Sigmoid colon (tissue), 6 donors: ENCODE measurements at regions not wholly inside any gene's neighbourhood (a gene's known extent, or its start where the extent isn't known, plus 50 kb on each side); places are given as distances from the start of the nearest gene placed in this dataset.

Source experiments
- DNase-seq: peaks from one replicate; pipeline ENCODE4 v3.0.0-alpha.2; 2019
- H3K27ac ChIP-seq, 4 donors: fragments of 200-600 bp; sonication (generic); one replicate each; pipeline ENCODE4 v1.5.1; 2016 to 2019; ENCODE audit warnings: mild to moderate bottlenecking in 1 of 4
- H3K27me3 ChIP-seq, 3 donors: fragments of 200-600 bp; sonication (generic); one replicate each; pipeline ENCODE4 v1.5.1; 2019; ENCODE audit warnings: mild to moderate bottlenecking in 1 of 3
- H3K36me3 ChIP-seq, 4 donors: fragments of 200-600 bp; sonication (generic); one replicate each; pipeline ENCODE4 v1.5.1; 2016 to 2019
- H3K4me1 ChIP-seq, 4 donors: fragments of 200-600 bp; sonication (generic); one replicate each; pipeline ENCODE4 v1.5.1; 2017 to 2019
- H3K4me3 ChIP-seq, 4 donors: fragments of 200-600 bp; sonication (generic); one replicate each; pipeline ENCODE4 v1.5.1; 2017 to 2019; ENCODE audit warnings: mild to moderate bottlenecking in 2 of 4, moderate library complexity in 1 of 4
- H3K9me3 ChIP-seq, 4 donors: fragments of 200-600 bp in 3 of 4; sonication (generic) in 3 of 4; one replicate each; pipeline versions ENCODE4 v1.5.1 to v1.6.1; 2013 to 2019
- CTCF ChIP-seq, 4 experiments: fragments of 450-650 bp in 3 of 4; fragments of 200-600 bp in 1 of 4; IDR thresholded peaks; one replicate each; pipeline ENCODE4 v1.5.1; 2016 to 2019; ENCODE audit warnings: antibody characterized with exemption in 4 of 4, mild to moderate bottlenecking in 3 of 4, moderate library complexity in 2 of 4
- EP300 ChIP-seq, 4 donors: sonication (generic); formaldehyde crosslinking; IDR thresholded peaks; one replicate each; pipeline ENCODE4 v1.6.1; 2017; ENCODE audit warnings: antibody characterized with exemption in 4 of 4
- POLR2A ChIP-seq, 2 donors: fragments of 450-650 bp; IDR thresholded peaks; one replicate each; pipeline ENCODE4 v1.6.1; 2016; ENCODE audit warnings: antibody characterized with exemption in 2 of 2, mild to moderate bottlenecking in 2 of 2, moderate library complexity in 2 of 2
- POLR2AphosphoS5 ChIP-seq, 4 donors: sonication (generic); formaldehyde crosslinking; IDR thresholded peaks; one replicate each; pipeline ENCODE4 v1.6.1; 2017; ENCODE audit warnings: antibody characterized with exemption in 4 of 4
- WGBS, 2 donors: extraction: QIAGEN DNeasy Blood & Tissue Kit; methylation state at CpG; one replicate each; pipeline ENCODE4 v1.1.7; 2013; 5-methylcytosine and 5-hydroxymethylcytosine counted together
- intact Hi-C: fragments of 100-400 bp; cut with DNase I; formaldehyde crosslinking; loops from one replicate; pipeline ENCODE4 v1.15.1; 2023
- donor health status: healthy with polysubstance abuse.
- donor health status: healthy.

DNA sequence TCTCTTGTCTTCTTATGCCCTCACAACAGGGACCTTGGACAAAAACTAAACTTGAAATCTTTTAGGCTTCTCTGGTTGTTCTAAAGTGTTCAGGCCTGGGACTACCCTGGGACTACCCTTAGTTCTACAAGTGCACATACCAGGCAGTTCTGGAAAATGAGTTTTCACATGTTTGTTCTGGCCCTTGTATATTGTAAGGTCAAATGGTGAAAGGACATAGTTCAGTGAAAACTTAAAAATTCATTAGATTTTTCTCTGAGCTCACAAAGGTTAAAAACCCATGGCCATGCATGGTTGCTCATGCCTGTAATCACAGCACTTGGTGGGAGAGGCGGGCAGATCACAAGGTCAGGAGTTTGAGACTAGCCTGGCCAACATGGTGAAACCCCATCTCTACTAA, 875.5 kb upstream of the FAM98A start:
- Histone ChIP-seq H3K27me3 (no peaks in the 10 kb centered on the region), H3K4me3 (no peak overlapping the region), H3K27ac (no peak overlapping the region), H3K36me3 (no peaks in the 10 kb centered on the region), H3K4me1 (no peaks in the 10 kb centered on the region), H3K9me3 (peaks cover 0 to 4% (median 0%) of the 10 kb centered on the region in 4 donors)
- intact Hi-C loops, result no loop called here
- DNase-seq, result no peak
- 77 to 78% methylated on average over 1 of the region's 1 CpG for WGBS, 2 donors
- TF ChIP-seq CTCF (IDR thresholded peaks at IDR 0.05) (no peak), POLR2AphosphoS5 (IDR thresholded peaks at IDR 0.05) (no peak), EP300 (IDR thresholded peaks at IDR 0.05) (no peak), POLR2A (IDR thresholded peaks at IDR 0.05) (no peak)

GRCh38 chr2:34447097-34447496, 848.0 kb upstream of the FAM98A start:
- H3K27me3 ChIP-seq, result no peaks in the 10 kb centered on the region
- intact Hi-C loops, result no loop called here
- peaks cover 0 to 5% (median 0%) of the 10 kb centered on the region in 4 donors for H3K9me3 ChIP-seq
- no peaks in the 10 kb centered on the region for H3K36me3 ChIP-seq
- H3K4me3 ChIP-seq, result no peak overlapping the region
- DNase-seq, result no peak
- H3K27ac ChIP-seq, result no peak overlapping the region
- no peak for TF ChIP-seq POLR2AphosphoS5 (IDR thresholded peaks at IDR 0.05)
- no peak for TF ChIP-seq POLR2A (IDR thresholded peaks at IDR 0.05)
- TF ChIP-seq CTCF (IDR thresholded peaks at IDR 0.05), result no peak
- TF ChIP-seq EP300 (IDR thresholded peaks at IDR 0.05), result no peak
- H3K4me1 ChIP-seq, result no peaks in the 10 kb centered on the region

- H3K36me3 ChIP-seq, result no peaks in the 10 kb centered on the region
- H3K9me3 ChIP-seq, result no peaks in the 10 kb centered on the region
- intact Hi-C loops, result no loop called here
- H3K27me3 ChIP-seq, result no peaks in the 10 kb centered on the region
- no peak overlapping the region for H3K4me3 ChIP-seq
- H3K4me1 ChIP-seq, result peaks cover 0 to 7% (median 0%) of the 10 kb centered on the region in 4 donors
- 95 to 97% methylated on average over 2 of the region's 2 CpGs for WGBS, 2 donors
- TF ChIP-seq POLR2AphosphoS5 (IDR thresholded peaks at IDR 0.05) (no peak), CTCF (IDR thresholded peaks at IDR 0.05) (no peak), EP300 (IDR thresholded peaks at IDR 0.05) (no peak), POLR2A (IDR thresholded peaks at IDR 0.05) (no peak)
- no peak for DNase-seq
- no peak overlapping the region for H3K27ac ChIP-seq
Observed at GRCh38 chr2:34423301-34423700, 824.2 kb upstream of the FAM98A start.

DNA sequence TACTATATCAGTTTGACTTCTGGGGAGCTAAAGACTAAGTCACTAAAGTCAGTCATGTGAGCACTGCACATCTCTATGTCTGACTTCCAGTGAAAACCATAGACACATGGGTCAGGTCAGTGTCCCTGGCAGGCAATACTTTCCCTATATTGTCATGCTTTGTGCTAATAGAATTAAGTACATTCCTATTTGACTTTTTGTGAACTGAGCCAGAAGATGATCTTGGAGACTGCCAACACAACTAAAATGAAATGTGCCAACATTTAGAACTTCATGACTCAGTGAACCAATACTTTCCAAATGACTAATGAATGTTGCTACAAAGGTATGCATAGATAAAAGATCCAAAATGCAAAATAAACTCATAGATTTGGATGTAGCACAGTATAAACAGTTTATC, 820.8 kb upstream of the FAM98A start:
- H3K27ac ChIP-seq, result no peak overlapping the region
- intact Hi-C loops, result no loop called here
- no peaks in the 10 kb centered on the region for H3K27me3 ChIP-seq
- H3K36me3 ChIP-seq, result no peaks in the 10 kb centered on the region
- TF ChIP-seq EP300 (IDR thresholded peaks at IDR 0.05) (no peak), CTCF (IDR thresholded peaks at IDR 0.05) (no peak), POLR2AphosphoS5 (IDR thresholded peaks at IDR 0.05) (no peak)
- peaks cover 0 to 8% (median 3%) of the 10 kb centered on the region in 4 donors for H3K4me1 ChIP-seq
- no peaks in the 10 kb centered on the region for H3K9me3 ChIP-seq
- no peak for DNase-seq
- no peak overlapping the region for H3K4me3 ChIP-seq

DNA sequence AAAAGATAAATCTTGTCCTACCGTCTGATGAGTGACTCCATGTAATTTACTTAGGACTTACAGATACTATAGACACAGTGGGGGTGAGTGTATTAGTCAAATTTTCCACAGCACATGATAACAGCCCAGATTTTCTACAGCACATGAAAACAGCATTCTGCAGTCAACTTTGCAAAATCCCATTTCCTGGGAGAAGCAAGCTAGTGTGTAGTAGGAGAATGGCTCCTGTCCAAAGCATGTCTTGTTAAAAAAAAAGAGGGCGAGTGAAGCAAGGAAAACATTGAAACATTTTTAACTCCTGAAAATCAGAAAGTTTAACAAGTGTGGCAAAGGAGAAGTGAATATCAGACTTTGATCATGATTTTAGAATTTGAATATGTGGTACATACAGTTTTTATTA, 817.8 kb upstream of the FAM98A start:
- WGBS, 2 donors, result 74 to 76% methylated on average over 2 of the region's 2 CpGs
- no peaks in the 10 kb centered on the region for H3K27me3 ChIP-seq
- intact Hi-C loops, result no loop called here

More for the DNA sequence above, 817.8 kb upstream of the FAM98A start:
- peaks cover 0 to 8% (median 3%) of the 10 kb centered on the region in 4 donors for H3K4me1 ChIP-seq
- DNase-seq, result no peak
- no peak overlapping the region for H3K27ac ChIP-seq
- TF ChIP-seq EP300 (IDR thresholded peaks at IDR 0.05) (no peak), POLR2A (IDR thresholded peaks at IDR 0.05) (no peak), POLR2AphosphoS5 (IDR thresholded peaks at IDR 0.05) (no peak), CTCF (IDR thresholded peaks at IDR 0.05) (no peak)
- no peaks in the 10 kb centered on the region for H3K36me3 ChIP-seq
- no peaks in the 10 kb centered on the region for H3K9me3 ChIP-seq
- no peak overlapping the region for H3K4me3 ChIP-seq
